OCI-LY7 (cell line): ENCODE measurements at regions not wholly inside any gene's neighbourhood (a gene's known extent, or its start where the extent isn't known, plus 50 kb on each side); places are given as distances from the start of the nearest gene placed in this dataset.

Source experiments
- BruUV-seq: library from RNA; stranded (reverse); fragments of 400-500 nt; replicated peaks from 2 replicates; lab custom pipeline; 2021; lab: Mats Ljungman, UMichigan
- CTCF ChIA-PET: fragments of 300-600 bp; sonication (Branson Sonifier 250); formaldehyde crosslinking; loops from one replicate; lab custom pipeline; 2022; ENCODE audit warnings: antibody characterized with exemption; ENCODE audit not compliant: unreplicated experiment; lab: Charles Lee
- POLR2A ChIA-PET: fragments of 300-600 bp; sonication (Branson Sonifier 250); formaldehyde crosslinking; loops from one replicate; lab custom pipeline; 2022; ENCODE audit warnings: antibody characterized with exemption; lab: Charles Lee
- DNase-seq: peaks from one replicate; pipeline ENCODE4 v3.0.0-alpha.2; 2015; ENCODE audit warnings: low spot score
- H2AFZ ChIP-seq: fragments of 200-600 bp; sonication (generic), shearing (Covaris generic); 2 replicates; pipeline ENCODE4 v1.6.1; 2014; ENCODE audit warnings: mild to moderate bottlenecking, antibody characterized with exemption, low read length, moderate library complexity
- H3K27ac ChIP-seq: fragments of 200-600 bp; sonication (generic); 2 replicates; pipeline ENCODE4 v1.5.1; 2014; ENCODE audit warnings: mixed run types, low read depth, mild to moderate bottlenecking, moderate library complexity, low read length, inconsistent platforms; ENCODE audit not compliant: poor library complexity, severe bottlenecking
- H3K36me3 ChIP-seq: fragments of 200-600 bp; sonication (generic); 2 replicates; pipeline ENCODE4 v1.6.1; 2014; ENCODE audit warnings: mild to moderate bottlenecking, antibody characterized with exemption, low read length, moderate library complexity, mixed read lengths; ENCODE audit not compliant: insufficient read depth
- H3K4me1 ChIP-seq: fragments of 200-600 bp; sonication (generic); 2 replicates; pipeline ENCODE4 v1.5.1; 2014; ENCODE audit warnings: mild to moderate bottlenecking, low read length; ENCODE audit not compliant: insufficient read depth, poor library complexity, severe bottlenecking
- H3K4me2 ChIP-seq: fragments of 200-600 bp; sonication (generic); 2 replicates; pipeline ENCODE4 v1.6.1; 2014; ENCODE audit warnings: mild to moderate bottlenecking, low read length
- H3K4me3 ChIP-seq: fragments of 200-600 bp; sonication (generic); 2 replicates; pipeline ENCODE4 v1.5.1; 2014; ENCODE audit warnings: mild to moderate bottlenecking, low read depth, low read length; ENCODE audit not compliant: poor library complexity, severe bottlenecking
- H3K79me2 ChIP-seq: fragments of 200-600 bp; sonication (generic); 2 replicates; pipeline ENCODE4 v1.6.1; 2016; ENCODE audit warnings: low read depth, mild to moderate bottlenecking, low read length, moderate library complexity, mixed read lengths; ENCODE audit not compliant: insufficient read depth
- H3K9me2 ChIP-seq: fragments of 200-600 bp; sonication (generic); 2 replicates; pipeline ENCODE4 v1.6.1; 2016; ENCODE audit warnings: mild to moderate bottlenecking, low read length, mixed read lengths; ENCODE audit not compliant: insufficient read depth
- H3K9me3 ChIP-seq: fragments of 200-600 bp; sonication (generic); 2 replicates; pipeline ENCODE4 v1.6.1; 2014; ENCODE audit warnings: mild to moderate bottlenecking, mixed run types, low read length, mixed read lengths
- H4K20me1 ChIP-seq: fragments of 200-600 bp; sonication (generic); 2 replicates; pipeline ENCODE4 v1.6.1; 2014; ENCODE audit warnings: mild to moderate bottlenecking, antibody characterized with exemption, low read length, moderate library complexity, mixed read lengths; ENCODE audit not compliant: insufficient read depth
- EZH2phosphoT487 ChIP-seq: fragments of 200-600 bp; sonication (generic); IDR thresholded peaks from 2 replicates; pipeline ENCODE4 v1.6.1; 2018; ENCODE audit warnings: low read depth, borderline replicate concordance, mild to moderate bottlenecking, mixed run types, antibody characterized with exemption, low read length, moderate library complexity, mixed read lengths
- intact Hi-C: fragments of 100-400 bp; cut with micrococcal nuclease; formaldehyde crosslinking; loops from one replicate; pipeline ENCODE4 v1.10.0; 2022; ENCODE audit not compliant: unreplicated experiment
- TF ChIP-seq, protein P1 (sequence below): fragments of 200-600 bp; sonication (generic); conservative IDR thresholded peaks from 2 replicates; pipeline ENCODE4 v1.5.1; 2014; ENCODE audit warnings: mild to moderate bottlenecking, antibody characterized with exemption, low read length, moderate library complexity, mixed read lengths

DNA sequence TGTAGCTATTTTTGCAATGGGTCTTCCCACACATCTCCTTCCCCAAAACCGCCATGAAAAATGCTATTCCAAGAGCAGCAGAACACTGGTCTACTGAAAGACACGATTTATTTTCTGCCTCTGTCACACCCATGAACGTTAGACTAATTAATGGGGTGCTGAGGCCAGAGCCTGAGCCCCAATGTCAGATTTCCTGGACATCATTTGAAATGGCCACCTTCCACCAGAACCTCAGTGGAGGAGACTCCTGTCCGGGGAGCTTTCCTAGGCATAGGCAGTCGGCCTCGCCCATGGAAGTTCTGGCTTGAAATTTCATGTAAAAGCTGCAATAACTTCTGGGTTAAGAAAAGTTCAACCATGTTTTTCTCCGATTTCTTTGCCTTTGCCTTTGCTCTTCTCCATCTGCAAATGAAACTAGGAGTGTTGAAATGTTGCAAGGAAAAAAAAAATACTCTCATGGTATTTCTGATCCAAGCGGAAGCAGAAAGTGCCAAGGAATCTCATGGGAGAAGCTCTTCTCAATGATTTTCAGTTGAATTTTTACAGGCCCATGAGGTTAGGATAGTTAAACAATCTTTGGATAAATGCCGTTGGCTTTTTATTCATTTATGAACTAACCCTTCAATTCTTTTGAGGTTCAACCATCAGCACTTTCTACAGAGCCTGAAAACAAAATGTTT, 570.8 kb upstream of the MGMT start:
- no peak for TF ChIP-seq EZH2phosphoT487
- TF ChIP-seq, protein P1, sequence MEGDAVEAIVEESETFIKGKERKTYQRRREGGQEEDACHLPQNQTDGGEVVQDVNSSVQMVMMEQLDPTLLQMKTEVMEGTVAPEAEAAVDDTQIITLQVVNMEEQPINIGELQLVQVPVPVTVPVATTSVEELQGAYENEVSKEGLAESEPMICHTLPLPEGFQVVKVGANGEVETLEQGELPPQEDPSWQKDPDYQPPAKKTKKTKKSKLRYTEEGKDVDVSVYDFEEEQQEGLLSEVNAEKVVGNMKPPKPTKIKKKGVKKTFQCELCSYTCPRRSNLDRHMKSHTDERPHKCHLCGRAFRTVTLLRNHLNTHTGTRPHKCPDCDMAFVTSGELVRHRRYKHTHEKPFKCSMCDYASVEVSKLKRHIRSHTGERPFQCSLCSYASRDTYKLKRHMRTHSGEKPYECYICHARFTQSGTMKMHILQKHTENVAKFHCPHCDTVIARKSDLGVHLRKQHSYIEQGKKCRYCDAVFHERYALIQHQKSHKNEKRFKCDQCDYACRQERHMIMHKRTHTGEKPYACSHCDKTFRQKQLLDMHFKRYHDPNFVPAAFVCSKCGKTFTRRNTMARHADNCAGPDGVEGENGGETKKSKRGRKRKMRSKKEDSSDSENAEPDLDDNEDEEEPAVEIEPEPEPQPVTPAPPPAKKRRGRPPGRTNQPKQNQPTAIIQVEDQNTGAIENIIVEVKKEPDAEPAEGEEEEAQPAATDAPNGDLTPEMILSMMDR, result no peak
- ChIA-PET CTCF (no interaction called here), POLR2A (no interaction called here)
- Histone ChIP-seq H2AFZ (no peak overlapping the region), H3K9me2 (no peaks in the 10 kb centered on the region), H3K9me3 (no peaks in the 10 kb centered on the region), H3K4me1 (no peaks in the 10 kb centered on the region), H3K27ac (no peak overlapping the region), H3K36me3 (no peaks in the 10 kb centered on the region), H4K20me1 (no peaks in the 10 kb centered on the region), H3K4me3 (no peak overlapping the region), H3K4me2 (no peak overlapping the region), H3K79me2 (no peaks in the 10 kb centered on the region)
- intact Hi-C loops, result no loop called here
- no peak for DNase-seq
- BruUV-seq, result no TSS peak

DNA sequence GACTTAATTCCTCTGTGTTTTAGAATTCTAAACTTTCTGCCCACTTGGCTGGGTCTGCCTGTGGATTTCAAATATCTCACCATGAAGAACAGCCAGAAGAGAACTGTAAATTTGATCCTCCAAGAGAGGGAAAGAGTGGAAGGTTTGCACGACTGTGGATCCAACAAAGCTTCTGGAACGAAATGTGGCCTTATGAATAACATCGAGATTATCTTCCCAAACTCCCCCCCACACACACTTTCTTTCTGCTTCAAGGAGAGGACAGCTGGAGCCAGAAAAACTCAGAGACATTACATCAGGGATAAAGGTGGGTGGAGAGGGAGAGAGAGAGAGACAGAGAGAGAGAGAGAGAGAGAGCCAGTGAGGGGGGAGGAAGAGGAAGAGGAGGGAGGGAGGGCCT, 570.1 kb upstream of the MGMT start:
- Histone ChIP-seq H3K4me1 (no peaks in the 10 kb centered on the region), H4K20me1 (no peaks in the 10 kb centered on the region), H3K9me3 (no peaks in the 10 kb centered on the region), H3K4me2 (no peak overlapping the region), H3K79me2 (no peaks in the 10 kb centered on the region), H2AFZ (no peak overlapping the region), H3K27ac (no peak overlapping the region), H3K36me3 (no peaks in the 10 kb centered on the region), H3K4me3 (no peak overlapping the region), H3K9me2 (no peaks in the 10 kb centered on the region)
- no peak for DNase-seq
- intact Hi-C loops, result no loop called here
- ChIA-PET CTCF (no interaction called here), POLR2A (no interaction called here)
- BruUV-seq, result no TSS peak
- TF ChIP-seq, protein P1, result no peak
- TF ChIP-seq EZH2phosphoT487, result no peak

DNA sequence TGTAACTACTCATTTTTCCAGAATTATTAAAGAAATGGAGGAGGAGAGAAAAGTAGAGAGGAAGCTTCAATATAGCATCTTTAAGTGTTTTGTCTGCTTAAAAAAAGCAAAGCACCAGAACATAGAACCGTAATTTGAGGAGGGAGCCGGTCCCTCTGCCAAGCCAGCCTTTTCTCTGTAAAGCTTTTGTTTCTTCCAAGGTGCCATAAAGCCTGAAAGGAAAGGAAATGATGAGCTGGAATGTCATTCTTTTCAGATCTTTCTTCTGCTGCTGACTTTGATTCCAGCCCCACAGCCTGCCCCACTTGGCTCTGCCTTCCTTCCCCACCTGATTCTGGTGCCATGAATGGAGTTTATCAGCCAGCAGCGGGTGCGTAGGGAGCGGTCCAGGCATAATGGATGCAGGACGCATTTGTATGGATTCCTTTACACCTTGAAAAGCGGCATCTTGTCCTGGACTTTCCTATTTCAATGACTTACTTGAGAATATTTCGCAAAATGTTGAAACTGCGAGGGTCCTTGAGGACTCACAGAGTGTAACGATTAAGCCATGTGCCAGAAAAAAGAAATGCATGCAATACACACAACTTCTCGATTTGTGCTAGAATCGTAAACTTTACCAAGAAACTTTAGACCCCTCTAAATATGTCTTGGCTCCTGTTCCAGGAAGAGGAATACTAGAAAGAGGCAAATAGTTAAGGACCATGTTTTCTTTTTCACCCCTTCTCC, 569.5 kb upstream of the MGMT start:
- ChIA-PET CTCF (no interaction called here), POLR2A (no interaction called here)
- no peaks in the 10 kb centered on the region for H3K79me2 ChIP-seq
- no peak overlapping the region for H3K4me3 ChIP-seq
- no peak overlapping the region for H2AFZ ChIP-seq
- TF ChIP-seq, protein P1, result no peak
- TF ChIP-seq EZH2phosphoT487, result no peak
- no peaks in the 10 kb centered on the region for H4K20me1 ChIP-seq
- H3K9me2 ChIP-seq, result no peaks in the 10 kb centered on the region
- intact Hi-C loops, result no loop called here
- no peak for DNase-seq
- no peaks in the 10 kb centered on the region for H3K36me3 ChIP-seq
- no peaks in the 10 kb centered on the region for H3K9me3 ChIP-seq
- no peak overlapping the region for H3K4me2 ChIP-seq
- H3K4me1 ChIP-seq, result no peaks in the 10 kb centered on the region
- BruUV-seq, result no TSS peak
- no peak overlapping the region for H3K27ac ChIP-seq
